ENCODE measurements at regions not wholly inside any gene's neighbourhood (a gene's known extent, or its start where the extent isn't known, plus 50 kb on each side); places are given as distances from the start of the nearest gene placed in this dataset.
"Not testable (repeated sequence)": the region's sequence is repeated elsewhere in the genome, so short reads cannot be mapped to it uniquely, and the experiment has no call there.

GRCh38 chr9:22643541-22643940, 196.9 kb downstream of the DMRTA1 start:
- no peak overlapping the region for H3K4me3 ChIP-seq (ENCODE audit: low read length)
- DNase-seq (ENCODE audit: low read depth, low spot score): no peak

GRCh38 chr9:22645893-22646292, 199.3 kb downstream of the DMRTA1 start:
- no peak for DNase-seq (ENCODE audit: low read depth, low spot score)
- H3K4me3 ChIP-seq (ENCODE audit: low read length): no peak overlapping the region

GRCh38 chr9:22649384-22649783, 202.8 kb downstream of the DMRTA1 start:
- H3K4me3 ChIP-seq (ENCODE audit: low read length): no peak overlapping the region
- DNase-seq (ENCODE audit: low read depth, low spot score): no peak

GRCh38 chr9:22650145-22650544, 203.5 kb downstream of the DMRTA1 start:
- no peak overlapping the region for H3K4me3 ChIP-seq (ENCODE audit: low read length)
- DNase-seq (ENCODE audit: low read depth, low spot score): no peak

- no peak for DNase-seq (ENCODE audit: low read depth, low spot score)
- H3K4me3 ChIP-seq (ENCODE audit: low read length): no peak overlapping the region
Measured at GRCh38 chr9:22650946-22651345, 204.3 kb downstream of the DMRTA1 start.

GRCh38 chr9:22654833-22655232, 208.2 kb downstream of the DMRTA1 start:
- no peak for DNase-seq (ENCODE audit: low read depth, low spot score)
- no peak overlapping the region for H3K4me3 ChIP-seq (ENCODE audit: low read length)

- DNase-seq (ENCODE audit: low read depth, low spot score): no peak
- H3K4me3 ChIP-seq (ENCODE audit: low read length): no peak overlapping the region
Measured at GRCh38 chr9:22657713-22658112, 211.1 kb downstream of the DMRTA1 start.

- H3K4me3 ChIP-seq (ENCODE audit: low read length); DNase-seq (ENCODE audit: low read depth, low spot score): not testable (repeated sequence)
Measured at GRCh38 chr9:22658484-22658883, 211.9 kb downstream of the DMRTA1 start.

- no peak for DNase-seq (ENCODE audit: low read depth, low spot score)
- no peak overlapping the region for H3K4me3 ChIP-seq (ENCODE audit: low read length)
Measured at GRCh38 chr9:22682536-22682935, 235.9 kb downstream of the DMRTA1 start.

GRCh38 chr9:22682961-22683699, 236.5 kb downstream of the DMRTA1 start:
- no peak overlapping the region for H3K4me3 ChIP-seq (ENCODE audit: low read length)
- DNase-seq (ENCODE audit: low read depth, low spot score): no peak

GRCh38 chr9:22683700-22684075, 237.1 kb downstream of the DMRTA1 start:
- no peak for DNase-seq (ENCODE audit: low read depth, low spot score)

GRCh38 chr9:22693156-22693555, 246.5 kb downstream of the DMRTA1 start:
- no peak for DNase-seq (ENCODE audit: low read depth, low spot score)
- H3K4me3 ChIP-seq (ENCODE audit: low read length): no peak overlapping the region

More at GRCh38 chr9:22683700-22684075, 237.1 kb downstream of the DMRTA1 start:
- no peak overlapping the region for H3K4me3 ChIP-seq (ENCODE audit: low read length)

- no peak for DNase-seq (ENCODE audit: low read depth, low spot score)
- no peak overlapping the region for H3K4me3 ChIP-seq (ENCODE audit: low read length)
Measured at GRCh38 chr9:22700171-22700570, 253.5 kb downstream of the DMRTA1 start.

GRCh38 chr9:22718653-22719052, 272.0 kb downstream of the DMRTA1 start:
- DNase-seq (ENCODE audit: low read depth, low spot score): no peak
- no peak overlapping the region for H3K4me3 ChIP-seq (ENCODE audit: low read length)

- H3K4me3 ChIP-seq (ENCODE audit: low read length): no peak overlapping the region
- no peak for DNase-seq (ENCODE audit: low read depth, low spot score)
Measured at GRCh38 chr9:22722492-22722891, 275.9 kb downstream of the DMRTA1 start.

GRCh38 chr9:22731786-22732185, 285.2 kb downstream of the DMRTA1 start:
- no peak for DNase-seq (ENCODE audit: low read depth, low spot score)
- no peak overlapping the region for H3K4me3 ChIP-seq (ENCODE audit: low read length)

- no peak overlapping the region for H3K4me3 ChIP-seq (ENCODE audit: low read length)
- no peak for DNase-seq (ENCODE audit: low read depth, low spot score)
Measured at GRCh38 chr9:22739712-22740111, 293.1 kb downstream of the DMRTA1 start.

GRCh38 chr9:22740781-22741180, 294.2 kb downstream of the DMRTA1 start:
- no peak overlapping the region for H3K4me3 ChIP-seq (ENCODE audit: low read length)
- DNase-seq (ENCODE audit: low read depth, low spot score): no peak

GRCh38 chr9:22742401-22742800, 295.8 kb downstream of the DMRTA1 start:
- no peak overlapping the region for H3K4me3 ChIP-seq (ENCODE audit: low read length)
- no peak for DNase-seq (ENCODE audit: low read depth, low spot score)

- H3K4me3 ChIP-seq (ENCODE audit: low read length): no peak overlapping the region
- no peak for DNase-seq (ENCODE audit: low read depth, low spot score)
Measured at GRCh38 chr9:22773501-22774220, 327.0 kb downstream of the DMRTA1 start.

GRCh38 chr9:22790329-22790728, 343.7 kb downstream of the DMRTA1 start:
- DNase-seq (ENCODE audit: low read depth, low spot score): no peak
- no peak overlapping the region for H3K4me3 ChIP-seq (ENCODE audit: low read length)
